Ascending aorta (tissue), 2 donors: ENCODE measurements at regions not wholly inside any gene's neighbourhood (a gene's known extent, or its start where the extent isn't known, plus 50 kb on each side); places are given as distances from the start of the nearest gene placed in this dataset.

ENCODE experiments used
- DNase-seq, 2 donors: peaks; one replicate each; pipeline ENCODE4 v3.0.0-alpha.2; 2019; ENCODE audit warnings: low spot score in 2 of 2
- H3K27ac ChIP-seq, 2 donors: fragments of 200-600 bp; sonication (generic); one replicate each; pipeline ENCODE4 v1.5.1; 2016 to 2017; ENCODE audit warnings: mild to moderate bottlenecking in 1 of 2
- H3K27me3 ChIP-seq: fragments of 200-600 bp; sonication (generic); one replicate; pipeline ENCODE4 v1.5.1; 2017
- H3K36me3 ChIP-seq, 2 donors: fragments of 200-600 bp; sonication (generic); one replicate each; pipeline ENCODE4 v1.5.1; 2016
- H3K4me1 ChIP-seq, 2 donors: fragments of 200-600 bp; sonication (generic); one replicate each; pipeline ENCODE4 v1.5.1; 2016 to 2017; ENCODE audit warnings: mild to moderate bottlenecking in 1 of 2
- H3K4me3 ChIP-seq, 2 donors: fragments of 200-600 bp; sonication (generic); one replicate each; pipeline ENCODE4 v1.5.1; 2016 to 2017; ENCODE audit warnings: mild to moderate bottlenecking in 1 of 2
- H3K9me3 ChIP-seq, 2 donors: fragments of 200-600 bp; sonication (generic); one replicate each; pipeline ENCODE4 v1.5.1; 2016
- intact Hi-C: fragments of 100-400 bp; cut with DNase I; formaldehyde crosslinking; loops from one replicate; pipeline ENCODE4 v1.15.1; 2023
- TF ChIP-seq, protein P1 (sequence below), 3 experiments: fragments of 200-600 bp in 2 of 3; fragments of 450-650 bp in 1 of 3; sonication (generic) in 2 of 3; IDR thresholded peaks; one replicate each; pipeline ENCODE4 v1.5.1; 2016 to 2019; ENCODE audit warnings: antibody characterized with exemption in 3 of 3, mild to moderate bottlenecking in 1 of 3, moderate library complexity in 1 of 3

DNA sequence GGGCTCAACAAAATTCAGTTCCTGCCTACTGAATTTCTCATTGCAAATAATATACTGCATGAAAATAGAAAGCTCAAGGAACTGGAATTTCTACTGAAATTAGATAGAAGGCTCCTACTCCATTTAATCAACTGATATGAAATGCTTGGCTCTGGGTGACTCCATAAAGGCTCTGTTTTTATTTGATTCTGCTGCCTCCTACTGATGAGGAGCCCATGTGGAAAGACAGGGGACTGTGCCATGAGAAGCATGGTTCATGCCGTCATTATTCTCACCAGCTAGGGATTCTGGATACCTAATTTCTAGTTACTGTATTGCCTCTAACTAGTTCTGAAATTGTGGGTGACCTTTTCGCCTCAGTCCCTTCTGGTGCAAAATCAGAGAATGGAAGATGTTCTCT is 366.2 kb upstream of the DPH6 start:
- TF ChIP-seq, protein P1, sequence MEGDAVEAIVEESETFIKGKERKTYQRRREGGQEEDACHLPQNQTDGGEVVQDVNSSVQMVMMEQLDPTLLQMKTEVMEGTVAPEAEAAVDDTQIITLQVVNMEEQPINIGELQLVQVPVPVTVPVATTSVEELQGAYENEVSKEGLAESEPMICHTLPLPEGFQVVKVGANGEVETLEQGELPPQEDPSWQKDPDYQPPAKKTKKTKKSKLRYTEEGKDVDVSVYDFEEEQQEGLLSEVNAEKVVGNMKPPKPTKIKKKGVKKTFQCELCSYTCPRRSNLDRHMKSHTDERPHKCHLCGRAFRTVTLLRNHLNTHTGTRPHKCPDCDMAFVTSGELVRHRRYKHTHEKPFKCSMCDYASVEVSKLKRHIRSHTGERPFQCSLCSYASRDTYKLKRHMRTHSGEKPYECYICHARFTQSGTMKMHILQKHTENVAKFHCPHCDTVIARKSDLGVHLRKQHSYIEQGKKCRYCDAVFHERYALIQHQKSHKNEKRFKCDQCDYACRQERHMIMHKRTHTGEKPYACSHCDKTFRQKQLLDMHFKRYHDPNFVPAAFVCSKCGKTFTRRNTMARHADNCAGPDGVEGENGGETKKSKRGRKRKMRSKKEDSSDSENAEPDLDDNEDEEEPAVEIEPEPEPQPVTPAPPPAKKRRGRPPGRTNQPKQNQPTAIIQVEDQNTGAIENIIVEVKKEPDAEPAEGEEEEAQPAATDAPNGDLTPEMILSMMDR (IDR thresholded peaks at IDR 0.05): peak in 2 of 3 experiments; percentile 6 to 24
- DNase-seq: no peak
- H3K9me3 ChIP-seq: no peaks in the 10 kb centered on the region
- H3K27ac ChIP-seq: no peak overlapping the region
- no peaks in the 10 kb centered on the region for H3K36me3 ChIP-seq
- intact Hi-C loops: loop anchor here (5.0 kb wide), 1 partner anchor 395 kb away; no protein-coding TSS in a partner anchor
- H3K4me1 ChIP-seq: no peaks in the 10 kb centered on the region
- no peak overlapping the region for H3K4me3 ChIP-seq
- no peaks in the 10 kb centered on the region for H3K27me3 ChIP-seq

DNA sequence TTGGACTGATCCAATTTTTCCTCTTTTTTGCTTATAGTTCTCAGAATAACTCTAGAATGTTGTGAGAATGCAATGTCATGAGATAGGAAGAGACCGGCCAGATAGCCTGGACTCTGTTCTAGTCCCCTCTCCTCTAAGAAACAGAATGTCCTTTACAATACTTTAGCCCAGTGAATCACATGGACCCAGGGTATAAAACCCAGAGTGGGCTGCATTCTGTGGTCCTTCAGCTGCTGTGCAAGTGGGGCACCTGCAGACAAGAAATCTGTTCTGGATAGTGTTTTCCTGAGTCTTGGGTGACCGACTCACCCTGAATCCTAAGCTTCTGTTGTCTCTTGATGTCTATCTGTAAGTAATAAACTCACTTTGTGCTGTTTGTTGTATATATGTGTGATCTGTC is 368.6 kb upstream of the DPH6 start:
- Histone ChIP-seq H3K4me3 (no peak overlapping the region), H3K36me3 (no peaks in the 10 kb centered on the region), H3K27ac (no peak overlapping the region), H3K27me3 (no peaks in the 10 kb centered on the region), H3K4me1 (no peaks in the 10 kb centered on the region), H3K9me3 (no peaks in the 10 kb centered on the region)
- intact Hi-C loops: loop anchor here (5.0 kb wide), 1 partner anchor 397 kb away; no protein-coding TSS in a partner anchor
- TF ChIP-seq, protein P1 (IDR thresholded peaks at IDR 0.05): no peak
- no peak for DNase-seq

DNA sequence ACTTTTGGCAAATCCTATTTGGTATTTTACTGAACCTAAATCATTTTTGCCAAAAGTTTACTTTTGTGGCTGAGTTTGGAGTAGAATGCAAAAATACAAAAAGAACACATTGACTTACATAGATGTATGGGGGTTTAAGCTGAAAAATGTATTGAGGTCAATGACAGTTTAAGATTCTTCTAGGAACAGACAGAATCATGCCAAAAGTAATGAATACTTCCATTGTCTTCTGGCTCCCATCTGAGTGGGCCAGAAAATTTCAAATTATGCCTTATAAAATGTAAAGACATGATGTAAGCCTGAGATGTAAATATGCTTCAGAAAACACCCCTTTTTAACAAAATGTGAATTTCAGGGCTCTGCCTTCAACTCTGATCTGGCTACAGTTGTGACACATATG is 375.1 kb upstream of the DPH6 start:
- TF ChIP-seq, protein P1 (IDR thresholded peaks at IDR 0.05): no peak
- intact Hi-C loops: no loop called here
- H3K27ac ChIP-seq: no peak overlapping the region

DNA sequence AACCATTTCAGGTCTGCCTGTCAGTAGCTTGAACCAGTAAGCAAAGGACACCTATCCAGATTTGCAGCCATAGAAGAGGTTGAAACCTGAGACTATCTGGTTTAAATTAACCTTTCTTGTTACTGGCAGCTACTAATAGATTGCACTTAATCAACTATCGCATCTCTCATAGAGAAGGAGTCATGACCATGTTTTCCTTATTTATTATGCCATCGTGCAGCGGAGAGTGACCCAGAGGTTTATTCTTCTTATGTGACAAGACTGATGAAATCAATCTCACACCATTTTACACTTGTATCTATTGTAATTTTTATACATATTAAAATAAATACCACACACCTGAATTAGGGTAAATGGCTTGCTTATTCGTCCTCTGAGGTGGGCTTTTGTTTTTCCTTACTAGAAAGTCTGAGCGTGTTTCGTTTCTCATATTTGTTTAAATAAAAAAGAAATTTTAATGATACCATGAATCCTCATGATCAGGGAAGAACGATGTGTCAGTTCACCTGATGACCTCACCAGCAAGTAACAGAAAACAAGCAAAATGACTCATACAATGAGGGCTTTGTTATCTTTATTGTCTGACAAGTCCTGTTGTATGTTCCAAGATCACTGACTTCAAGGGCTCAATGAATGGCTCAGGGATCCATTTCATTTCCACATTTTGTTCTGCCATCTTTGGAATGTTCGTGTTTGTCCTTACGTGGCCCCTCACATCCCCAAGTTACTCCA is 379.5 kb upstream of the DPH6 start:
- intact Hi-C loops: no loop called here
- no peak overlapping the region for H3K27ac ChIP-seq
- H3K27me3 ChIP-seq: no peaks in the 10 kb centered on the region
- DNase-seq: no peak
- H3K36me3 ChIP-seq: no peaks in the 10 kb centered on the region
- H3K4me1 ChIP-seq: no peaks in the 10 kb centered on the region
- no peaks in the 10 kb centered on the region for H3K9me3 ChIP-seq
- H3K4me3 ChIP-seq: no peak overlapping the region
- TF ChIP-seq, protein P1 (IDR thresholded peaks at IDR 0.05): no peak

More for the DNA sequence above, 375.1 kb upstream of the DPH6 start:
- Histone ChIP-seq H3K4me3 (no peak overlapping the region), H3K27me3 (no peaks in the 10 kb centered on the region), H3K9me3 (no peaks in the 10 kb centered on the region), H3K4me1 (no peaks in the 10 kb centered on the region), H3K36me3 (no peaks in the 10 kb centered on the region)
- DNase-seq: no peak

DNA sequence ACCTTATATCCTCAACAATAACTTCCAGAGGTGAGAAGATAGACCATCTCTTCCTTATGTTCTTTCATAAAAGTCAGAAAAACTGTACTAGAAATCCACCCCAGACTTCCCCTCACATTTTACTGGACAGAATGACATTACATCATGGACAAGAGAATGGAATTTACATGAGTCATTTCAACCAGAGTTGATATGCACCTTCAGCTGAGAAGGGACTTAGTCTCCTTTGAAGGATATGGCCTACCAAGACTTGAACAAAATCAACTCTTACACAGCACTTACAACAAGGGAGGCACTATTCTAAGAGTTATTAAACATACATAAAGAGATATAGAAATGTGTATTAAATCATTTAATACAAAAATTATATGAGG is 380.0 kb upstream of the DPH6 start:
- no peak for DNase-seq
- intact Hi-C loops: no loop called here
- H3K36me3 ChIP-seq: no peaks in the 10 kb centered on the region
- H3K27ac ChIP-seq: no peak overlapping the region
- TF ChIP-seq, protein P1 (IDR thresholded peaks at IDR 0.05): no peak
- H3K4me3 ChIP-seq: no peak overlapping the region
- H3K27me3 ChIP-seq: no peaks in the 10 kb centered on the region
- H3K4me1 ChIP-seq: no peaks in the 10 kb centered on the region
- no peaks in the 10 kb centered on the region for H3K9me3 ChIP-seq
